Stimulated activated CD4-positive, alpha-beta T cell treated with anti-CD3 and anti-CD28 coated beads, Interleukin-1b, Interleukin-23, amount 100 ng/mL, for 24 hours (primary cell): ENCODE measurements at regions not wholly inside any gene's neighbourhood (a gene's known extent, or its start where the extent isn't known, plus 50 kb on each side); places are given as distances from the start of the nearest gene placed in this dataset.
"Not testable (repeated sequence)": the region's sequence is repeated elsewhere in the genome, so short reads cannot be mapped to it uniquely, and the experiment has no call there.

Experiments used
- DNase-seq, 4 experiments: peaks; one replicate each; pipeline ENCODE4 v3.0.0-alpha.2; 2020; ENCODE audit warnings: low read depth in 4 of 4, low spot score in 1 of 4

DNA sequence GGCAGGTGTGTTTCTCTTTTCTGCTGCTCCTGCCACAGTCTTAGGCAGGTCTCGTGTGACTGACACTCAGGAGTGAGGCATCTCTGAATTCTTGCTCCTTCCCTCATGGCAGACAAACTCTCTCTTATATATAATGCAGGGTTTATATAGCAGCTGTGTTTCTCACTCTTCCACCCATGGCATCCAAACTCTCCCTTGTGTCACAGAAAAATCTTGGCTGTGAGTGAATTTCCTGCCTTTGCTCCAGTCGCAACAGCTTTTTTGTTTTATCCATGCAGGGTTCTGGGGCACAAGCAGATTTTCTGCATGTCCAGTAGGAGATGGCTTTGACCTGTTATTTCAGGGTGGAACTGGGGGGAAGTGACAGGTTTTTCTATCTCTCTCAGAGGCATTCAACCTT is 1275.5 kb downstream of the ADGRL3 start:
- no peak for DNase-seq

DNA sequence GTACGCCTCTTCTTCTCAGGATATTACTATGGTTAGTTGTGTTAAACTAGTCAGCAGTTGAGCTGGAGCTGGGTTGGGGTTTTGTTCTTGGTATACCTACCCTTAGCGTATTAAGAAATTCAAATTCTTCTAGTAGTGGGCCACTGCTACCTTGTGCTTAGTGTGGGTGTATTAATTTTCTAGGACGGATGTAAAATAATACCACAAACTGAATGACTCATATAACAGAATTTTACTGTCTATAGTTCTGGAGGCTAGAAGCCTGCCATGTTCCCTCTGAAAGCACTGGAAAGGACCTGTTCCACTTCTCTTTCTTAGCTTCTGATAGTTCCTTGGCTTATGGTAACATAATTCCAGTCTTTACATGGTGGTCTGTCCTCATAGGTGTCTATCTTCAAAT is 1274.7 kb downstream of the ADGRL3 start:
- DNase-seq, result no peak

DNA sequence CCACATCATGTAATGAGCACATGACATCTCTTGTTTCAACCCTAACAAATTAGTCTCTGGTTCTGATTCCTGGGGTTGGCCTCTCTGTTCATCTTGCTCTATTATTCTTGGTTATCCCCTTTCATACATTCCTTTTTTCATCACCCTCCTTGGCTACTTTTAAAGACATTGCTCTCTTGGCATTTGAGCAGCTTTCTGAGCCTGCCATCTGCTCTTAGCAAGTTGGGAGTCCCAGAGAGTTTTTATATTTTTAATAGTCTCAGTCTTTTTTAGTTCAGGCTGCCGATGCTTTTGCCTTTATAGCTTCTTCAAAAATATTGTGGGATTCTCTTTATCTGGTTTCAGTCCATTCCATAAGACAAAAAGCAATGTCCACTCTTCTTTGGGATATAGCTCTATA is 1270.9 kb downstream of the ADGRL3 start:
- DNase-seq, result no peak

DNA sequence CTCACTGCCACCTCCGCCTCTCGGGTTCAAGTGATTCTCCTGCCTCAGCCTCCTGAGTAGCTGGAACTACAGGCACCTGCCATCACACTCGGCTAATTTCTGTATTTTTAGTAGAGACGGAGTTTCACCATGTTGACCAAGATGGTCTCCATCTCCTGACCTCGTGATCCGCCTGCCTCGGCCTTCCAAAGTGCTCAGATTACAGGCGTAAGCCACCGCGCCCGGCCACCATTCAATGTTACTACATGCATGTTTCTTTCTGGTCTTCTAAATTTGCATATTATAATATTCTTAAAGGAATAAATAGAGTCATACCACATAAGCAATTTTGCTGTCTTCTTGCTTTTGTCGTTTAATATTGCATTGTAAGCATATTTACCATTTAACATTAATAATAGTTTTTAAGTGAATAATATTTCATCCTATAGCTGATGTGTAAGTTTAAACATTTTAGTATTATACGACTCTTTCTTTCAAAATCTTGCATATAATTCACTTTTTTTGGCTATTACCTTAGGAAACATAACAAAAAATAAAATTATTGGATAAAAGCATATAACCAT is 1270.4 kb downstream of the ADGRL3 start:
- DNase-seq, result no peak

DNA sequence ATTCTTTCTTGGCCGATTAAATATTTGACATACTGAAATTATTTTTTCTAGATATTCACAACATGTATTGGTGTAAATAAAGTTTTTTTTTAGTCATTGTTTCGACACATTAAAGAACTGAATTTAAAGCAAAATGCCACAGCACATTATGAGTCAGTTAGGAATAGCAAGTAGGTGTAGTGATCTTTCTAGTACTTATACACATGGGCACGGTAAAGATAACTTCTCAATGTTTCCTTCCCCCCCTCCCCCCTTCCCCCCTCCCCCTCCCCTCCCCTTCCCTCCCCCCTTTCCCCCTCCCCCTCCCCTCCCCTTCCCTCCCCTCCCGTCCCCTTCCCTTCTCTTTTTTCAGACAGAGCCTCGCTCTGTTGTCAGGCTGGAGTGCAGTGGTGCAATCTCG is 1269.9 kb downstream of the ADGRL3 start:
- DNase-seq, result no peak

DNA sequence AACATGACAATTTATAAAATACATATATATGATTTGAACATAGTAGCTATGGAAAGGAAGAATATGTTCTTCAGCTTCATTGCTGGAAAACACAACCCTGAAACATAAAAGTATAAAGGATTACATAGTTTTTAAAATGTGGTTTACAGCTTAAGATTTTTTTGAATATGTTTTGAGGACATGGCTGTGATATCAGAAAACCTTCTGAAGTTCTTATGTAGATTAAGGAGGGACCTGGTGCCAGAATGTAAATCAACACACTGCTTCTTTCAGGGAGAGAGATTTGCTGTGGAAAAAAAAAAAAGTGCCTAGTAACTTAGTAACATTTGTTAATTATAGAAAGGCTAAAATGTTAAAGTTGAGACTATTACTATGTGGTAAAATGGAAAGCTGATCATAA is 1261.8 kb downstream of the ADGRL3 start:
- no peak for DNase-seq

DNA sequence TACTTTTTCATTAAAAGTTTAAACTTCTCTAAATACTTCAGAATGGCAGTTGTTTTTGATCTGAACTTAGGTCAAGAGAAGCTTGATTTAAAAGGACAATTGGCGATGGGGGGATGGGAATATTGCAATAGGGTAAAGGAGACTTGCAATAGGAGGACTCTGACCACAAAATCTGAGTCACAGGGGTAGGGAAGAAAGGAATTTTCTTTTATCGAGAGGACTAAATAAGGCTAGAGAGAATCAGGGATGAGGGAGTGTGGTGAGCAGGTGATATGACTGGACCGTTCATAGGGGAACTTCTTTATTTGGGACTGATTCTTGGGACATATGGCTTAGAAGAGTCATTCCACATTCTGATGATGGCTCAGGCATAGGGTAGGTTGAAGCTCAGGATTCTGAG is 1260.2 kb downstream of the ADGRL3 start:
- no peak for DNase-seq

DNA sequence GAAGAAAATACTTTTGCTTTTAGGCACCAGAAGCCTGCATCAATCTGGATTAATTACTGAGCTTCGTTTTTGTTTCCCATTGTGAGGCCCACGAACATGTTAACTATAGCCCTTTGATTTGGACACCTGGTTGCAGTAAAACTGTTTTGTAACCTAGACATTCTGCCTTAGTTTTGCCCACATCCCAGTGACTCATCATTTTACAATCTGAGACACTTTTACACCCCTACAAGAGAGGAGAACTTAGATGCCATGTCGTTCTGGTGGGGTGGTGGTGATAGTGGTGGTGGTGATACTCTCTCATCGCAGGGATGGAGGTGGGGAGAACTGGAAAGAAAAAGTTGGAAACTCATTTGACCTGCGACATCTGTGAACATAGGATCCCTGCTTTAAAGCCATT is 1257.2 kb downstream of the ADGRL3 start:
- no peak for DNase-seq

DNA sequence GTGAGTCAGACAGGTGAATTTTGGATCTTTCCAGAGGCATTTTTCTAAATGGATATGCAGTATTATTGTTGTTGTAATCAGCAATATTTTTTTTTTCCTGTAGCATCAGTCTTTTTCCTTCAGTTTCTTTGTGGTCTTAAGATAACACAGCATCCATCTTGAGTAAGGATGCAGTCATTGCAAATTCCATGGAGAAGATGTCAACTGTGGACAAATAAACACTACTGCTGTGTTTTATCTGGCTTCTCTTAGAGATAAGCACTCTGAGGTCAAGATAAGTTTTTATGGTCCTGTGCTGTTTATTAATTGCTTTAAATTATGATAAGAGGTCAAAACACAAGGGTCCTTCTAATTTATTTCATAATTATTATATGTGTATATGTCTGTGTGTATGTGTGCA is 1255.7 kb downstream of the ADGRL3 start:
- no peak for DNase-seq

DNA sequence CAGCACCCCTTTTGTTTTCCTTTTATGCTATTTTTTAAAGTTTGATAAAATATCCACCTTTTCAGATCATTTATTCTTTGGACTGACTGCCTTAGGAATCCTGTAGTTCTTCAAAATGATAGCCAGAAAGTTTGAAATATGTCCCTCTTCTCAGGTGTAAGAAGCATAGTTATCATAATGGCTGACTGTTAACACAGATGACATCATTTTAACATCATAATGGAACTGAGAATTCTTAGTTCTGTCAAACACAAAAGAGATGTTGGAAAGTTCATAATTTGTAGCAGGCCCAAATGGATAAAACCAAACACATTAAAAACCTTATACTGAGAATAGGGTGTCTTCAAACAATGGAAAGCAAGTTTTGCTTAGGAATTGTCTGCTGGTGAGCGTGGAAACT is 1254.4 kb downstream of the ADGRL3 start:
- DNase-seq, result no peak

DNA sequence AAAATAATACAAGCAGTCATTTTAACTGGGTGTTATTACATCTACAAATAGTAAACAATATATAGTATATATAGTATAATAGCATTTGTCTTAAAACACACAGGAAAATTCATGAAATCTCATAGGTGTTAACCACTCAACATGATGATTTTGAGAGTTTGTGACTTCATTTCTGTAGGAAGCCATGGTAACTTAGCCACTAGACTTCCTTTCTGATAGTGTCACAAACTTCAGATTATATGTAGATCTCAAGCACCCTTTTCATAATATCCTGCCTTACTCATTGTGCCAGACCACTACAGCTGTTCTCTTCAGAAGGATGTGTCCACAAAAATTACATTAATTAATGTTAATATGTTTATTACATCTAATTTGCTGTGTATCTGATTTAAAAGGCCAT is 1250.6 kb downstream of the ADGRL3 start:
- no peak for DNase-seq

DNA sequence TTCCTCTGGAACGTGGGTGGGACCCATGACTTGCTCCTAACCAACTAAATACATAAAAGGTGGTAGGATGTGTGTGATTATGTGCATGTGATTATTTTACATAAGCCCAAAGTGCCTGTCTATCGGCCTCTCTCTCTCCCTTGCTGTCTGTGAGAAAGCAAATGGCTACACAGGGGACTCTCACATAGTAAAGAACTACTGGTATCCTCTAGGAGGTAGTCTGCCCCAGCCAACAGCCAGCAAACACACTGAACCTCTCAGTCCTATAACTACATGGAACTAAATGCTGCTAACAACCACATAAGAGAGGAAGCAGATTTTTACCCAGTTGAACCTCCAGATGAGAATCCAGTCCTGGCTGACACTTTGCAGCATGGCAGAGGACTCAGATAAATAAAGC is 1249.4 kb downstream of the ADGRL3 start:
- DNase-seq, result no peak

DNA sequence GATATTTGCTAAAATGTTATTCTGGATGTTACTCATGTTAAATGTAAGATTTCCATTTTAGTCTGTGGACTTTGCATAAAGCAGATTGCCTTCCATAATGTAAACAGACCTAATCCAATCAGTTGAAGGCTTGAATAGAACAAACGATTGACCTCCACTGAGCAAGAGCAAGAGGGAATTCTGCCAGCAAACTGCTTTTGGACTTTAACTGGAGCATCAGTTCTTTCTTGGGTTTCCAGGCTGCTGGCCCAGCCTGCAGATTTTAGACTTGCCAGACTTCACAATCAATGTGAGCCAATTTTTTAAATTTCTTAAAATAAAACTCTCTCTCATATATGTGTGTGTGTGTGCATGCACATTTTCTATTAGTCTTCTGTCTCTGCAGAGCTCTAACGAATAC is 1248.8 kb downstream of the ADGRL3 start:
- DNase-seq, result no peak

DNA sequence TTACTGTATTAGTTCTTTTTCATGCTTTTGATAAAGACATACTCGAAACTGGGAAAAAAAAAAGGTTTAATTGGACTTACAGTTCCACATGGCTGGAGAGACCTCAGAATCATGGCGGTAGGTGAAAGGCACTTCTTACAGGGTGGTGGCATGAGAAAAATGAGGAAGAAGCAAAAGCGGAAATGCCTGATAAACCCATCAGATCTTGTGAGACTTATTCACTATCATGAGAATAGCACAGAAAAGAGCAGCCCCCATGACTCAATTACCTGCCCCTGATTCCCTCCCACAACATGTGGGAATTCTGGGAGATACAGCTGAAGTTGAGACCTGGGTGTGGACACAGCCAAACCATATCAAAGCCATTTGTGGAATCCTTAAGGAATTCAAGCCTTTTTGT is 1238.9 kb downstream of the ADGRL3 start:
- no peak for DNase-seq

DNA sequence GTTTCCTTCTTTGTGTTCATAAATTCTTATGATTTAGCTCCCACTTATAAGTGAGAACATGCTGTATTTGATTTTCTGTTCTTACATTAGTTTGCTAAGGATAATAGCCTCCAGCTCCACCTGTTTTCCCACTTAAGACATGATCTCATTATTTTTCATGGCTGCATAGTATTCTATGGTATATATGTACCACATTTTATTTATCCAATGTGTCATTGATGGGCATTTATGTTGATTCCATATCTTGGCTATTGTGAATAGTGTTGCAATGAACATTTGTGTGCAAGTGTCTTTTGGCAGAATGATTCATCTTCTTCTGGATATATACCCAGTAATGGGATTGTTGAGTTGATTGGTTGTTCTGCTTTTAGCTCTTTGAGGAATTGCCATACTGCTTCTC is 1234.8 kb downstream of the ADGRL3 start:
- no peak for DNase-seq

DNA sequence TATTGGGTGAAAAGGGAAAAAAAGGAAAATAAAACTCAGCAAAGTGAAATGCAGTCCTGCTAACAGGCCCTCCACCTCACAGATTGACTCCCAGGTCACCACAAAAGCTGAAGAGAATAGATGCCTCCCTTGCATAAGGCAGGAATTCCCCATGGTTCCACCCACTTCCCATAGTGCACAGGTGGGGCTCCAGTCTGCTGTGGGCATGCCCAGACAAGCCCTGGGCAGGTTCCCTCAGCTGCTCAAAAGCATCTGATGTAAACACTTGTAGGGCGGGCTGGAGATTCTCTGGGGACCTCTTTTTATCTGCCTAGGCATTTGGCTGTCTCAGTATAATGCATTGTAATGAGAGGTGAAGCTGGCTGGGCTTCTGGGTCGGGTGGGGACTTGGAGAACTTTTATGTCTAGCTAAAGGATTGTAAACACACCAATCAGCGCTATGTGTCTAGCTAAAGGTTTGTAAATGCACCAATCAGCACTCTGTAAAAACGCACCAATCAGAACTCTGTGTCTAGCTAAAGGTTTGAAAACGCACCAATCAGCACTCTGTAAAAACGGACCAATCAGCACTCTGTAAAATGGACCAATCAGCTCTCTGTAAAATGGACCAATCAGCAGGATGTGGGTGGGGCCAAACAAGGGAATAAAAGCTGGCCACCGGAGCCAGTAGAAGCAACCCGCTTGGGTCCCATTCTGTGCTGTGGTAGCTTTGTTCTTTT is 1231.5 kb downstream of the ADGRL3 start:
- DNase-seq, result not testable (repeated sequence)

DNA sequence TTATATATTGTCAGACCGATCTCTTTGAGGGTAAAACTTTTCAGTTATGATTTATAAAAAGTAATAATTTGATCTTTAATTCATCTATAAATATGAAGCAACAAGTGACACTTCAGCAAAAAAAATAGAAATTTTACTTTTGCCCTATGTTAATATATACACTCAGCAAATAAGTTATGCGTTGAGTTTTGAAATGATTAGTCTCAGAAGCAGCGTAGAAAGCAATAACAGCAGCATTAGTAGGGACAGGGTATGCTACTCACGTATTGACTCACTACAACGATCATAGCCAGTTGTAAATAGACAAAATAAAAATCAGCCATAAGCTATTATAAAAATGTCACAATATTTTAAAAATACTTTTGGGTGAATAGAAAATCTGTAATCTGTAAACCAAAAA is 1229.2 kb downstream of the ADGRL3 start:
- DNase-seq, result no peak

DNA sequence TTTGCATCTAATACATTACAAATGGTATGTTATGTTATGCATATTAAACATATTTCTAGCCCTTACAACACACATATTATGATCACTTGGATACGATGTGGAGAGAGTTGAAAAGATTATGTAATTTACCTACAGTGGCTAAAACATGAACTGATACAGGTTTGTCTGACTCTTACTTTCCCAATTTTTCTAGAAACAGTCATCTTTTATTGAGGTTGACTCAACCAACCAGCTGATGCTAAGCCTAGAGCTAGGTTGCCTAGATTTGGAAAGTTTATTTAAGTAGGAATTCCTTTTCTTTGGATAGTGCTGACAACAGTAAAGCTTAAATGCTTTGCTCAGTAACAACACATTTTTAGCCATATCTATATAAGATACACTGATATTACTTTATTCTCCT is 1215.1 kb downstream of the ADGRL3 start:
- no peak for DNase-seq

DNA sequence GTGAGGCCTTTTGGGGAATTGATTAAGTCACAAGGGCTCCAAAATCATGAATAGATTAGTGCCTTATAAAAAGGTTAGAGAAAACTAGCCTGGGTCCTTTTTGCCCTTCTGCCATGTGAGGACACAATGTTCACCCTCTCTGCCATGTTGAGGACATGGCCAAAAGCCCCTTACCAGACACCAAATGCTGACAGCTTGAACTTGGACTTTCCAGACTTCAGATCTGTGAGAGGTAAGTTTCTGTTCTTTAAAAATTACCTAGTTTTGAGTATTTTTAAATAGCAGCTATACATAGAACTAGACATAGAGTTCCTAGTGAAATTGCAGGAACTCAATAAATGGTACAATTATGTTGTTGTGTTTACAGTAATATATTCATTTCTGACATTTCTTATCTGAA is 1214.4 kb downstream of the ADGRL3 start:
- DNase-seq, result no peak

DNA sequence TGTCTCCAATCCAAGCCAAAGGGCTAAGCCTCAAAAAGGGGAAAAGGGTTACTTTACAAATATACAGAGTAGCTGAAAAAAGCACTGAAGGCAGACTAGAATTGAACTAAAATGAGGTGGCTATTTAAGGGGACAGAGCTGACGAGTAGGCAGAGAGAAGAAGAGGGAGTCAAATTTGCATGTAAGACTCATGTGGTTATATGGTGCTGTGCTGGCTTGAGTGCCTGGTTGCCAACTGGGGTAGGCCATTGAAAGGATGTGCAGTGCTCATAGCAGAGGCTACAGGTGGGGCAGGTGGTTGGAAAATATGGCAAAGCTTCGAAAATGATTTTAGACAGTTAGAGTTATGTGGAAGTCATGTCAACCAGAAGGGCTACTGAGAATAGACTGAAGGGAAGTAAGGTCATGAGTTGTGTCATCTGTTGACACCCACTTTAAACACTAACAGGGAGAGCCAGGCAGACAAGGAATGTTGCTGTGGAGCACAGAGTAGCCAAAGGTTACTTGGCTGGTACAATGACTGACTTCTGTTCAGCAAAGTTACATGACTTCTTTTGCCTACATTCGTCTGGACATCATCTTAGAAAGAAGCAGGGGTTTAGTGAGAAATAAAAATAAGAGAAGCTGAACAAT is 1210.4 kb downstream of the ADGRL3 start:
- no peak for DNase-seq

DNA sequence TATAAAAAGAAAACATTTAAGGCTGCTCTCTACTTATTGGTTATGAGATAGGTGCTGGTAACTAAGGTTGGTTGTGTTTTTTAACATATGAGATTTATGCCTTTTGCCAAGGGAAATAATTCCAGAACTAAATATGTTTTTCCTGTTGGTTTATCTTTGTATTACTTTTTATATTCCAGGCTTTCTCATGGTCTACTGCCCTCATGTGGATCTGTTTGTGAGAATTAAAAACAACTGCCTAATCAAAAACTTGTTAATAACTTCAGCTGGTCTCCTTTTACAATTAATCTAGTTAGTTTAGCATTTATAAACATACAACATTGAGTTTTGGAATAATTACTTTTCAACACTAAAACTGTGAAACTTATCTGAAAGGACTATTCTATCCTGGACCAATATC is 1208.3 kb downstream of the ADGRL3 start:
- no peak for DNase-seq

DNA sequence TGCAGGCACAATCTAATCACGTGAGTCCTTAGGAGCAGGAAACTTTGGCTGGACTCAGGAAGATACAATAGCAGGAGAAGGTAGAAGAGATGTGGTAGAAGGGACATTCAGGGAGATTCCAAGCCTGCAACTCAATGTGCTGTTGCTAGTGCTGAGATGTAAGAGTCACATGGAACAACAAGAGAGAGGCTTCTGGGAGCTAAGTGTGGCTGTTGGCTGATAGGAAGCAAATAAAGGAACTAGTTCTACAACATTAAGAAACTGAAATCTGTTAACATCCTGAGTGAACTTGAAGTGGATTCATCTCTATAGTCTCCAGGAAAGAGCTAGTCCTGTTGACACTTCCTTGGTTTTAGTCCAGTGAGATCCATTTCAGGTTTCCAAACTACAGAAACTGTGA is 1207.4 kb downstream of the ADGRL3 start:
- DNase-seq, result no peak
